Neural cell (in vitro differentiated cells): ENCODE measurements at regions not wholly inside any gene's neighbourhood (a gene's known extent, or its start where the extent isn't known, plus 50 kb on each side); places are given as distances from the start of the nearest gene placed in this dataset.

ENCODE experiments used
- H2AFZ ChIP-seq: fragments of 200-600, 300-800 bp; sonication (generic), shearing (Covaris generic); 2 replicates; pipeline ENCODE4 v1.6.0; 2014; ENCODE audit warnings: low read depth, mild to moderate bottlenecking, antibody characterized with exemption, low read length, moderate library complexity
- H3F3A ChIP-seq: fragments of 200-600 bp; shearing (Covaris generic); 2 replicates; pipeline ENCODE4 v1.6.1; 2016; ENCODE audit warnings: mild to moderate bottlenecking, moderate library complexity, mixed read lengths, antibody characterized with exemption, low read length; ENCODE audit not compliant: insufficient read depth, poor library complexity, severe bottlenecking
- H3K27ac ChIP-seq: fragments of 200-600, 300-800 bp; sonication (generic), shearing (Covaris generic); 2 replicates; pipeline ENCODE4 v1.5.1; 2014; ENCODE audit warnings: mild to moderate bottlenecking, low read length, moderate library complexity
- H3K27me3 ChIP-seq: fragments of 300-800, 200-600 bp; sonication (generic), shearing (Covaris generic); 2 replicates; pipeline ENCODE4 v1.6.0; 2014; ENCODE audit warnings: mild to moderate bottlenecking, low read depth, low read length, moderate library complexity; ENCODE audit not compliant: insufficient read depth
- H3K36me3 ChIP-seq: fragments of 300-800, 200-600 bp; sonication (generic), shearing (Covaris generic); 2 replicates; pipeline ENCODE4 v1.5.1; 2014; ENCODE audit warnings: mild to moderate bottlenecking, antibody characterized with exemption, low read length, moderate library complexity; ENCODE audit not compliant: insufficient read depth
- H3K4me2 ChIP-seq: fragments of 300-800, 200-600 bp; sonication (generic), shearing (Covaris generic); 2 replicates; pipeline ENCODE4 v1.6.0; 2014; ENCODE audit warnings: mild to moderate bottlenecking, low read length
- H3K4me3 ChIP-seq: fragments of 300-800, 200-600 bp; sonication (generic), shearing (Covaris generic); 2 replicates; pipeline ENCODE4 v1.5.1; 2014; ENCODE audit warnings: mild to moderate bottlenecking, low read length, moderate library complexity
- H3K79me2 ChIP-seq: fragments of 200-600 bp; shearing (Covaris generic); replicated peaks from 2 replicates; pipeline ENCODE4 v1.6.0; 2014; ENCODE audit warnings: mild to moderate bottlenecking, low read length, moderate library complexity; ENCODE audit not compliant: insufficient read depth
- H3K9ac ChIP-seq: fragments of 300-800, 200-600 bp; sonication (generic), shearing (Covaris generic); 2 replicates; pipeline ENCODE4 v1.6.1; 2016; ENCODE audit warnings: mild to moderate bottlenecking, low read length, mixed read lengths
- H3K9me2 ChIP-seq: fragments of 200-600 bp; shearing (Covaris generic); 2 replicates; pipeline ENCODE4 v1.6.1; 2016; ENCODE audit warnings: mild to moderate bottlenecking, low read length, mixed read lengths; ENCODE audit not compliant: insufficient read depth
- H3K9me3 ChIP-seq: fragments of 200-600, 300-800 bp; sonication (generic), shearing (Covaris generic); 2 replicates; pipeline ENCODE4 v1.6.1; 2016; ENCODE audit warnings: mild to moderate bottlenecking, mixed run types, low read length, moderate library complexity, mixed read lengths
- H4K20me1 ChIP-seq: fragments of 200-600 bp; shearing (Covaris generic); 2 replicates; pipeline ENCODE4 v1.6.1; 2016; ENCODE audit warnings: mild to moderate bottlenecking, mixed run types; ENCODE audit not compliant: insufficient read depth
- CTCF ChIP-seq: fragments of 450-650 bp; IDR thresholded peaks from 2 replicates; pipeline ENCODE4 v1.5.1; 2014; ENCODE audit warnings: antibody characterized with exemption, mild to moderate bottlenecking, moderate library complexity; ENCODE audit not compliant: poor library complexity, severe bottlenecking
- EP300 ChIP-seq: fragments of 450-650 bp; conservative IDR thresholded peaks from 2 replicates; pipeline ENCODE4 v1.6.1; 2014; ENCODE audit warnings: antibody characterized with exemption, mild to moderate bottlenecking, moderate library complexity; ENCODE audit not compliant: poor library complexity, severe bottlenecking
- EZH2 ChIP-seq: fragments of 200-600, 300-800 bp; shearing (Covaris generic), sonication (generic); IDR thresholded peaks from 2 replicates; pipeline ENCODE4 v1.6.1; 2014; ENCODE audit warnings: antibody characterized with exemption, low read length, borderline replicate concordance, mild to moderate bottlenecking; ENCODE audit not compliant: insufficient read depth, poor library complexity, severe bottlenecking
- MXI1 ChIP-seq: fragments of 450-650 bp; conservative IDR thresholded peaks from 2 replicates; pipeline ENCODE4 v1.6.1; 2014; ENCODE audit warnings: antibody characterized with exemption, mild to moderate bottlenecking; ENCODE audit not compliant: poor library complexity, severe bottlenecking
- POLR2AphosphoS5 ChIP-seq: IDR thresholded peaks from 2 replicates; pipeline ENCODE4 v1.6.1; 2012
- RAD21 ChIP-seq: fragments of 450-650 bp; conservative IDR thresholded peaks from 2 replicates; pipeline ENCODE4 v1.6.1; 2014; ENCODE audit warnings: antibody characterized with exemption, mild to moderate bottlenecking, moderate library complexity
- REST ChIP-seq: IDR thresholded peaks from 2 replicates; pipeline ENCODE4 v1.6.1; 2012; ENCODE audit warnings: borderline replicate concordance
- SMC3 ChIP-seq: fragments of 450-650 bp; conservative IDR thresholded peaks from 2 replicates; pipeline ENCODE4 v1.6.1; 2014; ENCODE audit warnings: antibody characterized with exemption, mild to moderate bottlenecking, moderate library complexity; ENCODE audit not compliant: poor library complexity
- TAF1 ChIP-seq: IDR thresholded peaks from 2 replicates; pipeline ENCODE4 v1.6.1; 2012; ENCODE audit warnings: low read depth

GRCh38 chr3:72490688-72491435 lies 357.4 kb downstream of the SHQ1 start:
- Histone ChIP-seq H3K36me3 (no peaks in the 10 kb centered on the region), H3K27me3 (no peaks in the 10 kb centered on the region), H4K20me1 (no peaks in the 10 kb centered on the region), H3K4me3 (no peak overlapping the region), H3K79me2 (no peaks in the 10 kb centered on the region), H3K9me3 (no peaks in the 10 kb centered on the region), H3F3A (no peaks in the 10 kb centered on the region), H3K9me2 (no peaks in the 10 kb centered on the region), H3K9ac (no peak overlapping the region), H2AFZ (no peak overlapping the region), H3K4me2 (no peak overlapping the region), H3K27ac (no peak overlapping the region)
- TF ChIP-seq REST (no peak), EZH2 (no peak), CTCF (no peak), SMC3 (no peak), TAF1 (no peak), RAD21 (no peak), POLR2AphosphoS5 (no peak), EP300 (no peak), MXI1 (no peak)

- TF ChIP-seq TAF1: no peak
- no peak for TF ChIP-seq EP300
- TF ChIP-seq MXI1: no peak
- H3F3A ChIP-seq: no peaks in the 10 kb centered on the region
- no peaks in the 10 kb centered on the region for H3K36me3 ChIP-seq
- H3K4me2 ChIP-seq: no peak overlapping the region
- no peaks in the 10 kb centered on the region for H3K9me3 ChIP-seq
- H3K27ac ChIP-seq: no peak overlapping the region
- H3K9ac ChIP-seq: no peak overlapping the region
- H4K20me1 ChIP-seq: no peaks in the 10 kb centered on the region
- no peak overlapping the region for H2AFZ ChIP-seq
- H3K79me2 ChIP-seq: no peaks in the 10 kb centered on the region
- no peaks in the 10 kb centered on the region for H3K9me2 ChIP-seq
- H3K27me3 ChIP-seq: no peaks in the 10 kb centered on the region
- no peak overlapping the region for H3K4me3 ChIP-seq
Observed at GRCh38 chr3:72489901-72490300, 358.3 kb downstream of the SHQ1 start.

GRCh38 chr3:72488738-72489035 lies 359.6 kb downstream of the SHQ1 start:
- Histone ChIP-seq H3K27me3 (no peaks in the 10 kb centered on the region), H3K9me2 (no peaks in the 10 kb centered on the region), H3K27ac (no peak overlapping the region), H3K4me3 (no peak overlapping the region), H3K4me2 (no peak overlapping the region), H2AFZ (no peak overlapping the region), H3F3A (no peaks in the 10 kb centered on the region), H3K36me3 (no peaks in the 10 kb centered on the region), H3K79me2 (no peaks in the 10 kb centered on the region), H3K9me3 (no peaks in the 10 kb centered on the region), H4K20me1 (no peaks in the 10 kb centered on the region), H3K9ac (no peak overlapping the region)
- no peak for TF ChIP-seq RAD21
- no peak for TF ChIP-seq EZH2
- TF ChIP-seq EP300: no peak
